ENCODE measurements at regions not wholly inside any gene's neighbourhood (a gene's known extent, or its start where the extent isn't known, plus 50 kb on each side); places are given as distances from the start of the nearest gene placed in this dataset.

- no peak for TF ChIP-seq RAD21 (IDR thresholded peaks at IDR 0.05; ENCODE audit: low read depth)
- no peak for TF ChIP-seq CTCF (IDR thresholded peaks at IDR 0.05 in 2 of 3, conservative IDR thresholded peaks at IDR 0.05 in 1 of 3; ENCODE audit: borderline replicate concordance in 1 of 3, insufficient read depth in 1 of 3, low read depth in 2 of 3, low read length in 2 of 3)
- no peak for TF ChIP-seq EGR1 (IDR thresholded peaks at IDR 0.05; ENCODE audit: low read depth)
These were observed 178.8 kb downstream of the HHIPL2 start for GRCh38 chr1:222369148-222369547.

Data from HCT116 (cell line).